OCI-LY1 (cell line): ENCODE measurements at regions not wholly inside any gene's neighbourhood (a gene's known extent, or its start where the extent isn't known, plus 50 kb on each side); places are given as distances from the start of the nearest gene placed in this dataset.

Experiments used
- EZH2 ChIP-seq: fragments of 200-600 bp; sonication (generic), shearing (Covaris generic); IDR thresholded peaks from 2 replicates; pipeline ENCODE4 v1.8.0; 2017; ENCODE audit warnings: borderline replicate concordance, mixed run types, mild to moderate bottlenecking, antibody characterized with exemption, low read length, moderate library complexity, mixed read lengths
- TF ChIP-seq, protein P1 (sequence below): fragments of 200-600 bp; sonication (generic), shearing (Covaris generic); IDR thresholded peaks from 2 replicates; pipeline ENCODE4 v1.5.1; 2017; ENCODE audit warnings: mild to moderate bottlenecking, antibody characterized with exemption, low read length, moderate library complexity, mixed read lengths

GRCh38 chr3:104582092-104582491, 784.6 kb upstream of the ALCAM start:
- TF ChIP-seq, protein P1, sequence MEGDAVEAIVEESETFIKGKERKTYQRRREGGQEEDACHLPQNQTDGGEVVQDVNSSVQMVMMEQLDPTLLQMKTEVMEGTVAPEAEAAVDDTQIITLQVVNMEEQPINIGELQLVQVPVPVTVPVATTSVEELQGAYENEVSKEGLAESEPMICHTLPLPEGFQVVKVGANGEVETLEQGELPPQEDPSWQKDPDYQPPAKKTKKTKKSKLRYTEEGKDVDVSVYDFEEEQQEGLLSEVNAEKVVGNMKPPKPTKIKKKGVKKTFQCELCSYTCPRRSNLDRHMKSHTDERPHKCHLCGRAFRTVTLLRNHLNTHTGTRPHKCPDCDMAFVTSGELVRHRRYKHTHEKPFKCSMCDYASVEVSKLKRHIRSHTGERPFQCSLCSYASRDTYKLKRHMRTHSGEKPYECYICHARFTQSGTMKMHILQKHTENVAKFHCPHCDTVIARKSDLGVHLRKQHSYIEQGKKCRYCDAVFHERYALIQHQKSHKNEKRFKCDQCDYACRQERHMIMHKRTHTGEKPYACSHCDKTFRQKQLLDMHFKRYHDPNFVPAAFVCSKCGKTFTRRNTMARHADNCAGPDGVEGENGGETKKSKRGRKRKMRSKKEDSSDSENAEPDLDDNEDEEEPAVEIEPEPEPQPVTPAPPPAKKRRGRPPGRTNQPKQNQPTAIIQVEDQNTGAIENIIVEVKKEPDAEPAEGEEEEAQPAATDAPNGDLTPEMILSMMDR, result no peak
- no peak for TF ChIP-seq EZH2
